ENCODE measurements at regions not wholly inside any gene's neighbourhood (a gene's known extent, or its start where the extent isn't known, plus 50 kb on each side); places are given as distances from the start of the nearest gene placed in this dataset.

DNA sequence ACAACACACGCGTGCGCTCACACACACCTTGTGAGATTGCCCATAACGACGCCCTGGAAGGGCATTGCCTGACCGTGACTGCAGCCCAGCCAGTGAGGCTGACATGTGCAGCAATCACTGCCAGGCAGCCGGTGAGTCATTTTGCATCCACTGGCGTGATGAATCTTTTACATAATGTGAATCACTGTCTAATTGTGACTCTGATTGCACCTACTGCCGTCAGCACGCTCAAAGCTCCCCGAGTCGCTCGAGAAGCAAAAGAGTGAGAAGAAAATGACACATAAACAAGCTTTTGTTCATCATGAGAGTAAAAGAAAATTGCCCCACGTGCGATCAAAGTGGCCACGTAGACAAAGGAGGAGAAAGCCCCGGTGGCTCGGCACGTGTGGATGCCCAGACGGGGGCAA lies 117.4 kb upstream of the PFKP start (continued):
- TF ChIP-seq ZNF366 (tag by site-specific recombination; conservative IDR thresholded peaks at IDR 0.05): peak; percentile 14; the same call in 1 of the 2 replicates
- TF ChIP-seq, protein P1, sequence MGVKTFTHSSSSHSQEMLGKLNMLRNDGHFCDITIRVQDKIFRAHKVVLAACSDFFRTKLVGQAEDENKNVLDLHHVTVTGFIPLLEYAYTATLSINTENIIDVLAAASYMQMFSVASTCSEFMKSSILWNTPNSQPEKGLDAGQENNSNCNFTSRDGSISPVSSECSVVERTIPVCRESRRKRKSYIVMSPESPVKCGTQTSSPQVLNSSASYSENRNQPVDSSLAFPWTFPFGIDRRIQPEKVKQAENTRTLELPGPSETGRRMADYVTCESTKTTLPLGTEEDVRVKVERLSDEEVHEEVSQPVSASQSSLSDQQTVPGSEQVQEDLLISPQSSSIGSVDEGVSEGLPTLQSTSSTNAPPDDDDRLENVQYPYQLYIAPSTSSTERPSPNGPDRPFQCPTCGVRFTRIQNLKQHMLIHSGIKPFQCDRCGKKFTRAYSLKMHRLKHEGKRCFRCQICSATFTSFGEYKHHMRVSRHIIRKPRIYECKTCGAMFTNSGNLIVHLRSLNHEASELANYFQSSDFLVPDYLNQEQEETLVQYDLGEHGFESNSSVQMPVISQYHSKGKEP (tag by site-specific recombination; IDR thresholded peaks at IDR 0.05): no peak
- no peak for TF ChIP-seq GLIS1 (tag by site-specific recombination; IDR thresholded peaks at IDR 0.05)
- no peak for TF ChIP-seq BCL11B (tag by site-specific recombination; IDR thresholded peaks at IDR 0.05; ENCODE audit: low read depth)
- no peak for TF ChIP-seq ZNF785 (tag by site-specific recombination; IDR thresholded peaks at IDR 0.05)
- no peak for TF ChIP-seq ZNF791 (tag by site-specific recombination; IDR thresholded peaks at IDR 0.05)
- 0 out of 2 replicates have a peak, but pooled peaks have one; percentile 20 for TF ChIP-seq OSR2 (tag by site-specific recombination; IDR thresholded peaks at IDR 0.05)
- 0 out of 2 replicates have a peak, but pooled peaks have one; percentile 29 for TF ChIP-seq SCRT2 (tag by site-specific recombination; IDR thresholded peaks at IDR 0.05)
- peak; percentile 100 for TF ChIP-seq GFI1B (tag by site-specific recombination; IDR thresholded peaks at IDR 0.05)
- peak; percentile 92; the same call in 1 of the 2 replicates for TF ChIP-seq ZNF600 (tag by site-specific recombination; IDR thresholded peaks at IDR 0.05)
- TF ChIP-seq, protein P2, sequence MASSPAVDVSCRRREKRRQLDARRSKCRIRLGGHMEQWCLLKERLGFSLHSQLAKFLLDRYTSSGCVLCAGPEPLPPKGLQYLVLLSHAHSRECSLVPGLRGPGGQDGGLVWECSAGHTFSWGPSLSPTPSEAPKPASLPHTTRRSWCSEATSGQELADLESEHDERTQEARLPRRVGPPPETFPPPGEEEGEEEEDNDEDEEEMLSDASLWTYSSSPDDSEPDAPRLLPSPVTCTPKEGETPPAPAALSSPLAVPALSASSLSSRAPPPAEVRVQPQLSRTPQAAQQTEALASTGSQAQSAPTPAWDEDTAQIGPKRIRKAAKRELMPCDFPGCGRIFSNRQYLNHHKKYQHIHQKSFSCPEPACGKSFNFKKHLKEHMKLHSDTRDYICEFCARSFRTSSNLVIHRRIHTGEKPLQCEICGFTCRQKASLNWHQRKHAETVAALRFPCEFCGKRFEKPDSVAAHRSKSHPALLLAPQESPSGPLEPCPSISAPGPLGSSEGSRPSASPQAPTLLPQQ (tag by site-specific recombination; IDR thresholded peaks at IDR 0.05): no peak
- TF ChIP-seq ZNF155 (tag by site-specific recombination; IDR thresholded peaks at IDR 0.05): no peak
- no peak for TF ChIP-seq ZNF423 (tag by site-specific recombination; IDR thresholded peaks at IDR 0.05)
- TF ChIP-seq ZNF473 (tag by site-specific recombination; IDR thresholded peaks at IDR 0.05): no peak
- no peak for TF ChIP-seq ZSCAN4 (tag by site-specific recombination; IDR thresholded peaks at IDR 0.05)
- TF ChIP-seq ZNF830 (tag by site-specific recombination; IDR thresholded peaks at IDR 0.05; ENCODE audit: low read depth): no peak
- TF ChIP-seq TCF7L2 (IDR thresholded peaks at IDR 0.05; ENCODE audit: borderline replicate concordance, low read depth, low read length): no peak
- TF ChIP-seq TSHZ1 (tag by site-specific recombination; IDR thresholded peaks at IDR 0.05; ENCODE audit: borderline replicate concordance): 0 out of 2 replicates have a peak, but pooled peaks have one; percentile 47
- TF ChIP-seq ZNF843 (tag by site-specific recombination; IDR thresholded peaks at IDR 0.05): no peak
- TF ChIP-seq ZNF341 (tag by site-specific recombination; IDR thresholded peaks at IDR 0.05; ENCODE audit: low read depth): no peak
- TF ChIP-seq ZNF514 (tag by site-specific recombination; IDR thresholded peaks at IDR 0.05): no peak
- TF ChIP-seq ZNF354C (tag by site-specific recombination; IDR thresholded peaks at IDR 0.05; ENCODE audit: borderline replicate concordance, low read depth): no peak
- no peak for TF ChIP-seq ZNF571 (tag by site-specific recombination; IDR thresholded peaks at IDR 0.05)
- no peak for TF ChIP-seq ZNF585B (tag by site-specific recombination; IDR thresholded peaks at IDR 0.05)
- no peak for TF ChIP-seq ZNF211 (tag by site-specific recombination; IDR thresholded peaks at IDR 0.05; ENCODE audit: low read depth)
- peak; percentile 77 for TF ChIP-seq SP7 (tag by site-specific recombination; IDR thresholded peaks at IDR 0.05)
- no peak for TF ChIP-seq ZNF37A (tag by site-specific recombination; IDR thresholded peaks at IDR 0.05)
- no peak for TF ChIP-seq ZNF350 (tag by site-specific recombination; IDR thresholded peaks at IDR 0.05)
- TF ChIP-seq ZNF114 (tag by site-specific recombination; IDR thresholded peaks at IDR 0.05): no peak
- TF ChIP-seq ZNF184 (tag by site-specific recombination; IDR thresholded peaks at IDR 0.05): peak; percentile 87
- no peak for TF ChIP-seq KLF8 (tag by site-specific recombination; IDR thresholded peaks at IDR 0.05)
- no peak for TF ChIP-seq KLF1 (tag by site-specific recombination; IDR thresholded peaks at IDR 0.05)
- no peak for TF ChIP-seq ZNF394 (tag by site-specific recombination; IDR thresholded peaks at IDR 0.05; ENCODE audit: borderline replicate concordance)
- TF ChIP-seq INSM2 (tag by site-specific recombination; IDR thresholded peaks at IDR 0.05): peak; percentile 76
